HG03139 (cell line): ENCODE measurements at regions not wholly inside any gene's neighbourhood (a gene's known extent, or its start where the extent isn't known, plus 50 kb on each side); places are given as distances from the start of the nearest gene placed in this dataset.

Source experiments
- ATAC-seq: cut with Tn5 transposase; IDR thresholded peaks from one replicate; pipeline ENCODE4 v1.9.1; 2021; ENCODE audit not compliant: unreplicated experiment

- no peak for ATAC-seq
These were observed 183.2 kb downstream of the C12orf50 start for GRCh38 chr12:87846045-87846444.

- ATAC-seq, result no peak
These were observed 187.3 kb downstream of the C12orf50 start for GRCh38 chr12:87841935-87842334.

- ATAC-seq, result no peak
These were observed 193.0 kb downstream of the C12orf50 start for GRCh38 chr12:87836190-87836589.

GRCh38 chr12:87828382-87828973 is 200.7 kb downstream of the C12orf50 start:
- ATAC-seq, result no peak

GRCh38 chr12:87827638-87828264 is 201.4 kb downstream of the C12orf50 start:
- no peak for ATAC-seq

- no peak for ATAC-seq
These were observed 206.3 kb downstream of the C12orf50 start for GRCh38 chr12:87822923-87823322.

GRCh38 chr12:87820524-87821202 is 208.5 kb downstream of the C12orf50 start:
- ATAC-seq, result no peak

GRCh38 chr12:87818441-87818840 is 210.8 kb downstream of the C12orf50 start:
- no peak for ATAC-seq

- ATAC-seq, result no peak
These were observed 213.2 kb downstream of the C12orf50 start for GRCh38 chr12:87815771-87816585.

GRCh38 chr12:87814625-87815024 is 214.6 kb downstream of the C12orf50 start:
- ATAC-seq, result no peak

- no peak for ATAC-seq
These were observed 215.5 kb downstream of the C12orf50 start for GRCh38 chr12:87813476-87814234.

GRCh38 chr12:87812681-87813080 is 216.5 kb downstream of the C12orf50 start:
- no peak for ATAC-seq

GRCh38 chr12:87812030-87812429 is 217.2 kb downstream of the C12orf50 start:
- no peak for ATAC-seq

- no peak for ATAC-seq
These were observed 219.3 kb downstream of the C12orf50 start for GRCh38 chr12:87809916-87810315.

GRCh38 chr12:87807086-87807485 is 222.1 kb downstream of the C12orf50 start:
- no peak for ATAC-seq

- no peak for ATAC-seq
These were observed 222.9 kb downstream of the C12orf50 start for GRCh38 chr12:87806310-87806709.

- no peak for ATAC-seq
These were observed 224.8 kb downstream of the C12orf50 start for GRCh38 chr12:87804386-87804785.

- no peak for ATAC-seq
These were observed 226.5 kb downstream of the C12orf50 start for GRCh38 chr12:87802721-87803011.

GRCh38 chr12:87801860-87802720 is 227.1 kb downstream of the C12orf50 start:
- ATAC-seq, result no peak

GRCh38 chr12:87796961-87797516 is 232.2 kb downstream of the C12orf50 start:
- ATAC-seq, result no peak
